WERI-Rb-1 (cell line): ENCODE measurements at regions not wholly inside any gene's neighbourhood (a gene's known extent, or its start where the extent isn't known, plus 50 kb on each side); places are given as distances from the start of the nearest gene placed in this dataset.

Source experiments
- DNase-seq: peaks from one replicate; pipeline ENCODE4 v3.0.0-alpha.2; 2020
- H3K27ac ChIP-seq: fragments of 250-450 bp; sonication (Bioruptor Pico); 2 replicates; pipeline ENCODE4 v1.5.1; 2020; ENCODE audit warnings: mild to moderate bottlenecking, moderate library complexity
- H3K27me3 ChIP-seq: fragments of 250-450 bp; sonication (Bioruptor Pico); 2 replicates; pipeline ENCODE4 v1.5.1; 2021; ENCODE audit warnings: mild to moderate bottlenecking, low read depth, moderate library complexity; ENCODE audit not compliant: insufficient read depth, severe bottlenecking
- H3K36me3 ChIP-seq: fragments of 250-450 bp; sonication (Bioruptor Pico); 2 replicates; pipeline ENCODE4 v1.5.1; 2020; ENCODE audit warnings: mild to moderate bottlenecking, moderate library complexity
- H3K4me3 ChIP-seq: 2 replicates; pipeline ENCODE4 v1.5.1; 2011; ENCODE audit warnings: low read depth, mild to moderate bottlenecking, control low read depth, low read length
- H3K9me3 ChIP-seq: fragments of 250-450 bp; sonication (Bioruptor Pico); 2 replicates; pipeline ENCODE4 v1.5.1; 2021; ENCODE audit warnings: mild to moderate bottlenecking, moderate library complexity; ENCODE audit not compliant: severe bottlenecking
- TF ChIP-seq, protein P1 (sequence below): IDR thresholded peaks from 2 replicates; pipeline ENCODE4 v1.5.1; 2011; ENCODE audit warnings: low read depth, mild to moderate bottlenecking, control low read depth, inconsistent platforms, low read length

DNA sequence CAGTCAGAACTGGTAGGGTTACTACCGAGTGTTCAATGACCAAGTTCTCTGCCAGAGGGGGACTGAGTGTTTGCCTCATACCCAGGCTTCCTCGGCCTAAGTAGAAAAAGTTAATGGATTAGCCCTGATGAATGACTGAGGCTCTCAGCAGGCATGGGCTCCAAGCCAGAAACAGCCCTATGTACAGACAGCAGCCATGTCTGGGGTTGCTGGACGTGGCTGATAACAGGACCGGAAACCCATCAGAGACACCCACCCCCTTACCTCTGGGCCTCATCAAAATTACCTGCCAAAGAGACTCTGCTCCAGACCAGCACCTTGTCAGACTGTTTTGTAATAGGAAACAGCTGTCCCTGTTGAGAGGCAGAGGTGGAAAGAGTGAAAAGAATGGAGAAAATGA is 351.4 kb downstream of the ETS1 start:
- TF ChIP-seq, protein P1, sequence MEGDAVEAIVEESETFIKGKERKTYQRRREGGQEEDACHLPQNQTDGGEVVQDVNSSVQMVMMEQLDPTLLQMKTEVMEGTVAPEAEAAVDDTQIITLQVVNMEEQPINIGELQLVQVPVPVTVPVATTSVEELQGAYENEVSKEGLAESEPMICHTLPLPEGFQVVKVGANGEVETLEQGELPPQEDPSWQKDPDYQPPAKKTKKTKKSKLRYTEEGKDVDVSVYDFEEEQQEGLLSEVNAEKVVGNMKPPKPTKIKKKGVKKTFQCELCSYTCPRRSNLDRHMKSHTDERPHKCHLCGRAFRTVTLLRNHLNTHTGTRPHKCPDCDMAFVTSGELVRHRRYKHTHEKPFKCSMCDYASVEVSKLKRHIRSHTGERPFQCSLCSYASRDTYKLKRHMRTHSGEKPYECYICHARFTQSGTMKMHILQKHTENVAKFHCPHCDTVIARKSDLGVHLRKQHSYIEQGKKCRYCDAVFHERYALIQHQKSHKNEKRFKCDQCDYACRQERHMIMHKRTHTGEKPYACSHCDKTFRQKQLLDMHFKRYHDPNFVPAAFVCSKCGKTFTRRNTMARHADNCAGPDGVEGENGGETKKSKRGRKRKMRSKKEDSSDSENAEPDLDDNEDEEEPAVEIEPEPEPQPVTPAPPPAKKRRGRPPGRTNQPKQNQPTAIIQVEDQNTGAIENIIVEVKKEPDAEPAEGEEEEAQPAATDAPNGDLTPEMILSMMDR = no peak
- no peak for DNase-seq

DNA sequence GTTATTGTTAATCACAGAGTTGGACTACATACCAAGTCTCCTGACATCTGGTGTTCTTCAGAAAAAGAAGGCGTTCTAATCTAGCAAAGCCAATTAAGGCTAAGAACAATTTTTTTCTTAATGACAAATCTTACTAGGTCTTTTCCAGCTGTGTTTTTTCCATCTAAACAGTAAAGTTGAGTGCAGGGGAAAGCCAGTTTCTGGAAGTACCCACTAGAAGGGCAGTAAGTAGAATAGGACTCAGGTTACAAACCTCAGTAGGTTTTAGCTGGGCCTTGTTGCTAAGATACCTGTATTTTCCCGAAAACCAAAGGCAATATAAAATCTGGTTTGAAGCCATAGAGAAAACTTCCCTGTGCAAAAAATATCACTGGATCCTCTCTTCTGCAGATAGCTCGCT is 351.9 kb downstream of the ETS1 start:
- no peak for DNase-seq
- Histone ChIP-seq H3K27ac (no peak overlapping the region), H3K4me3 (no peak overlapping the region), H3K36me3 (no peaks in the 10 kb centered on the region), H3K27me3 (no peaks in the 10 kb centered on the region), H3K9me3 (no peaks in the 10 kb centered on the region)
- TF ChIP-seq, protein P1 = no peak

More for the DNA sequence above, 351.4 kb downstream of the ETS1 start:
- Histone ChIP-seq H3K27me3 (no peaks in the 10 kb centered on the region), H3K27ac (no peak overlapping the region), H3K9me3 (no peaks in the 10 kb centered on the region), H3K4me3 (no peak overlapping the region), H3K36me3 (no peaks in the 10 kb centered on the region)

DNA sequence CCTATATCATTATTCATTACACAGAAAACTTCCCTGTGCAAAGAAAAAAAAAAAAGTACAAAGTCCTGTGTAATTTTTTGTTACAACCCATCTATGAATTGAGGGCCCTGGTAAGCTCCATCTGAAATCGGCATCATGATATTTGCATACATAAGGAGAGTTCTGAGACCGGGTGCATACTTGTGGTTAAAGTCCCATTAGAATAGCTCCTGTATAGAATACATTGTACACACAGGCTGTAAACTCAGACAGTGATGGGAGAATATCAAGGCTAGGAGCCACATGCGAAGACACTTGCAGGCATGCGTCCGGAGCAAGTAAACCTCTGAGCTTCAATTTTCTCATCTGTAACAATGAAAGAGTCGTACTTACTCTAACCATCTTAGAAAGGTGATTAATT is 353.2 kb downstream of the ETS1 start:
- H3K27me3 ChIP-seq = no peaks in the 10 kb centered on the region
- no peak overlapping the region for H3K4me3 ChIP-seq
- no peak overlapping the region for H3K27ac ChIP-seq
- TF ChIP-seq, protein P1 = no peak
- DNase-seq = no peak
- H3K36me3 ChIP-seq = no peaks in the 10 kb centered on the region
- H3K9me3 ChIP-seq = no peaks in the 10 kb centered on the region

DNA sequence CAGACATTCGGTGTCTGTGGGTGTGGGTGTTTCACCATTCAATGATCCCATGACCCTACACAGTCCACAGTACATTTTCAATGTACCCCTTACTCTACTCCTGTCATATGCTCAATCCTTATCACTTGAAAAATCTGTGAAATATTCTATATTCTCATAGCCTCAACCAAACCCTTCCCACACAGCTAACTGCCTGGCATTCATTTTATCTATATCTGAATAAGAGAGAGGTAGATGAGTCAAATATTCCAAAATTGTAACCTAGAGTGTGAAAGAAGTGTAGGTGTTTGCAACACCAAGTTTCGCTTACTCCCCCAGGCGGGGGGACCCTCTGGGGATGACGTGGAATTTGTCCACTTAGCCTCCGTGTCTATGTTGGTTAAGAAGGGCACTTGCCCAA is 354.8 kb downstream of the ETS1 start:
- Histone ChIP-seq H3K9me3 (no peaks in the 10 kb centered on the region), H3K27me3 (no peaks in the 10 kb centered on the region), H3K27ac (no peak overlapping the region), H3K36me3 (no peaks in the 10 kb centered on the region), H3K4me3 (no peak overlapping the region)
- DNase-seq = no peak
- TF ChIP-seq, protein P1 = no peak

DNA sequence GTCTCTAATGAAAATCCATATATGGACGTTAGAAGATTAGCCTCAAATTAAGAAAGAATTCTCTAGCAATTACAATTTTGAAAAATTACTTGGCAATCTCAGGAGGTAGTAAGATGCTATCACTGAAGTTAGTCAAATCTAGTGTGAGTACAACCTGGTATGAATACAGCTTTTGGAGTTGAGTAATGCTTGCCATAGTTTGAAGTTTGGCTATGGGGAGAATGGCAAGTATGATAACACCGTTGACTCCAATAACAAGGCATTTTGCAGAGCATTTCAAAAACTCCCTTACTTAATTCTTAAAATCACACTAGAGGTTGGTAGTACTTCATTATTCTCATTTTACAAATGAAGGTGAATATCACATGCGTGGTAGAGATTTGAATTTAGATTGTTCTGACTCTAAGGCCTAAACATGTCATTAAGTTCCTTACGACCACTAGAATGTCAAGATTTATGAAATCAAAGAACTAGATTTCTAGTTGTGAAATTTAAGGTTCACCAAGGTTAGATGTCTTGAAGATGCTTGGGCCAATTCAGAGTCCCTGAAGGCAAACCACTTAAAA is 355.4 kb downstream of the ETS1 start:
- Histone ChIP-seq H3K4me3 (no peak overlapping the region), H3K36me3 (no peaks in the 10 kb centered on the region), H3K9me3 (no peaks in the 10 kb centered on the region), H3K27ac (no peak overlapping the region), H3K27me3 (no peaks in the 10 kb centered on the region)
- no peak for DNase-seq
- TF ChIP-seq, protein P1 = no peak

DNA sequence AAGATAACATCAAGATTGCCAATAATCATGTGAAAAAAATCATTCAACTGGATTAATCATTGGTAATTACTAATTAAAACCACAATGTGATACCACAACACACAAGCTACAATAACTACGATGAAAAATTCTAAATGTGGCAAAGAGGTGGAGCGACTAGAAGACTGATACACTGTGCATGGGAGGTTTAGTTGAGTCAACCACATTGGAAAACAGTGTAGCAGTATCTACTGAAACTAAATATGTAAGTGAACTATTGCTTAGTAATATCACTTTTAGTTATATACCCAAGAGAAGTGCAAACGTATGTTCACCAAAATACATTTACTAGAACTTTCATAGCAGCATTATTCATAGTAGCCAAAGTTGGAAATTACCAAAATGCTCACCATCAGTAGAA is 359.9 kb downstream of the ETS1 start:
- Histone ChIP-seq H3K27me3 (no peaks in the 10 kb centered on the region), H3K9me3 (no peaks in the 10 kb centered on the region), H3K36me3 (no peaks in the 10 kb centered on the region), H3K27ac (no peak overlapping the region), H3K4me3 (no peak overlapping the region)
- TF ChIP-seq, protein P1 = no peak
- no peak for DNase-seq
